SK-N-SH (cell line): ENCODE measurements at regions not wholly inside any gene's neighbourhood (a gene's known extent, or its start where the extent isn't known, plus 50 kb on each side); places are given as distances from the start of the nearest gene placed in this dataset.

Experiments
- CTCF ChIA-PET: fragments of 300-600, 350-600 bp; formaldehyde crosslinking; extraction: SDS; loops from one replicate; lab custom pipeline; 2021; lab: Yijun Ruan, JAX
- POLR2A ChIA-PET: fragments of 350-600 bp; sonication (Branson Sonifier 250); formaldehyde crosslinking; extraction: SDS; loops from one replicate; lab custom pipeline; 2020; ENCODE audit warnings: antibody characterized with exemption, inconsistent platforms; lab: Yijun Ruan, JAX
- DNase-seq: peaks from one replicate; pipeline ENCODE4 v3.0.0; 2012
- H2AFZ ChIP-seq: fragments of 200-600 bp; sonication (generic); 2 replicates; pipeline ENCODE4 v1.8.1; 2016; ENCODE audit warnings: antibody characterized with exemption, mild to moderate bottlenecking, low read depth
- H3F3A ChIP-seq: fragments of 200-600 bp; sonication (generic); replicated peaks from 2 replicates; pipeline ENCODE3; 2016; ENCODE audit warnings: antibody characterized with exemption, mild to moderate bottlenecking; ENCODE audit not compliant: insufficient read depth
- H3K27ac ChIP-seq, 2 experiments: fragments of 200-500 bp in 1 of 2; fragments of 200-600 bp in 1 of 2; sonication (Bioruptor generic) in 1 of 2; sonication (generic), shearing (Covaris generic) in 1 of 2; 2 replicates each; pipeline versions ENCODE4 v1.5.1 to v1.6.1; 2014 to 2016; ENCODE audit warnings: low read depth in 2 of 2, inconsistent platforms in 1 of 2, low read length in 1 of 2, mild to moderate bottlenecking in 1 of 2, mixed read lengths in 1 of 2
- H3K27me3 ChIP-seq: fragments of 200-600 bp; sonication (generic), shearing (Covaris generic); 2 replicates; pipeline ENCODE4 v1.6.1; 2016; ENCODE audit warnings: mixed run types; ENCODE audit not compliant: insufficient read depth
- H3K36me3 ChIP-seq, 2 experiments: fragments of 200-500 bp in 1 of 2; fragments of 200-600 bp in 1 of 2; sonication (Bioruptor generic) in 1 of 2; sonication (generic) in 1 of 2; replicated peaks in 1 of 2; 2 replicates each; pipeline versions ENCODE3 to v1.5.1; 2014 to 2016; ENCODE audit warnings: low read length in 1 of 2, mild to moderate bottlenecking in 1 of 2; ENCODE audit not compliant: insufficient read depth in 2 of 2, control insufficient read depth in 1 of 2
- H3K4me1 ChIP-seq, 2 experiments: fragments of 200-500 bp in 1 of 2; fragments of 200-600 bp in 1 of 2; sonication (Bioruptor generic) in 1 of 2; sonication (generic), shearing (Covaris generic) in 1 of 2; 2 replicates each; pipeline versions ENCODE4 v1.5.1 to v1.6.1; 2014 to 2016; ENCODE audit warnings: low read depth in 1 of 2, low read length in 1 of 2, mixed run types in 1 of 2; ENCODE audit not compliant: insufficient read depth in 2 of 2, control insufficient read depth in 1 of 2
- H3K4me2 ChIP-seq: fragments of 200-600 bp; sonication (generic), shearing (Covaris generic); 2 replicates; pipeline ENCODE4 v1.6.1; 2017; ENCODE audit warnings: mixed run types
- H3K4me3 ChIP-seq, 2 experiments: fragments of 200-500 bp in 1 of 2; fragments of 200-600 bp in 1 of 2; sonication (Bioruptor generic) in 1 of 2; sonication (generic), shearing (Covaris generic) in 1 of 2; 2 replicates each; pipeline versions ENCODE4 v1.5.1 to v1.8.1; 2014 to 2016; ENCODE audit warnings: low read depth in 2 of 2, inconsistent platforms in 1 of 2, low read length in 1 of 2, mild to moderate bottlenecking in 1 of 2, mixed read lengths in 1 of 2, moderate library complexity in 1 of 2
- H3K79me2 ChIP-seq: fragments of 200-600 bp; sonication (generic); 2 replicates; pipeline ENCODE4 v1.8.1; 2017; ENCODE audit warnings: mild to moderate bottlenecking; ENCODE audit not compliant: insufficient read depth
- H3K9ac ChIP-seq: fragments of 200-600 bp; sonication (generic); 2 replicates; pipeline ENCODE4 v1.6.1; 2017; ENCODE audit warnings: mixed run types
- H3K9me2 ChIP-seq: fragments of 200-600 bp; sonication (generic); 2 replicates; pipeline ENCODE4 v1.6.1; 2017; ENCODE audit warnings: mixed run types
- H3K9me3 ChIP-seq: fragments of 200-600 bp; sonication (generic); 2 replicates; pipeline ENCODE4 v1.6.1; 2017; ENCODE audit warnings: mixed run types, mild to moderate bottlenecking, moderate library complexity
- H4K20me1 ChIP-seq: fragments of 200-600 bp; sonication (generic); 2 replicates; pipeline ENCODE4 v1.6.1; 2017; ENCODE audit warnings: mild to moderate bottlenecking, mixed run types; ENCODE audit not compliant: insufficient read depth
- ELF1 ChIP-seq: IDR thresholded peaks from 2 replicates; pipeline ENCODE4 v1.4.0; 2012
- EZH2phosphoT487 ChIP-seq: fragments of 200-600 bp; sonication (generic); IDR thresholded peaks from 2 replicates; pipeline ENCODE4 v1.6.1; 2017; ENCODE audit warnings: low read depth, mixed run types, mild to moderate bottlenecking, antibody characterized with exemption, moderate library complexity, borderline replicate concordance
- FOXJ3 ChIP-seq: sonication (generic); formaldehyde crosslinking; IDR thresholded peaks from 2 replicates; pipeline ENCODE4 v1.5.1; 2020; ENCODE audit warnings: mild to moderate bottlenecking, missing genetic modification reagents
- FOXM1 ChIP-seq: IDR thresholded peaks from 2 replicates; pipeline ENCODE4 v1.4.0; 2012; ENCODE audit warnings: low read depth, mild to moderate bottlenecking
- GABPA ChIP-seq: IDR thresholded peaks from 2 replicates; pipeline ENCODE4 v1.4.0; 2012; ENCODE audit warnings: low read depth, mild to moderate bottlenecking
- GATA2 ChIP-seq: sonication (generic); formaldehyde crosslinking; IDR thresholded peaks from 2 replicates; pipeline ENCODE4 v1.5.0; 2020; ENCODE audit warnings: mild to moderate bottlenecking, missing genetic modification reagents
- NFIC ChIP-seq: IDR thresholded peaks from 2 replicates; pipeline ENCODE4 v1.4.0; 2012; ENCODE audit warnings: borderline replicate concordance
- NRF1 ChIP-seq: IDR thresholded peaks from 2 replicates; pipeline ENCODE4 v1.6.1; 2012; ENCODE audit warnings: low read depth, mild to moderate bottlenecking, low read length
- POLR2AphosphoS5 ChIP-seq: IDR thresholded peaks from 2 replicates; pipeline ENCODE4 v1.6.1; 2012; ENCODE audit warnings: low read depth, low read length
- RCOR1 ChIP-seq: fragments of 150-350 bp; IDR thresholded peaks from 2 replicates; pipeline ENCODE4 v1.6.1; 2017; ENCODE audit warnings: antibody characterized with exemption, low read length
- RXRA ChIP-seq: IDR thresholded peaks from 2 replicates; pipeline ENCODE4 v1.4.0; 2012; ENCODE audit warnings: low read depth, mild to moderate bottlenecking, borderline replicate concordance
- SIN3A ChIP-seq: IDR thresholded peaks from 2 replicates; pipeline ENCODE4 v1.6.1; 2012; ENCODE audit warnings: low read depth, mild to moderate bottlenecking, low read length, moderate library complexity, borderline replicate concordance
- SMC3 ChIP-seq: IDR thresholded peaks from 2 replicates; pipeline ENCODE4 v1.6.1; 2012; ENCODE audit warnings: low read depth, low read length, improper control_type of control experiment
- TCF12 ChIP-seq: IDR thresholded peaks from 2 replicates; pipeline ENCODE4 v1.4.0; 2012
- YY1 ChIP-seq: IDR thresholded peaks from 2 replicates; pipeline ENCODE4 v1.4.0; 2012; ENCODE audit warnings: low read depth, mild to moderate bottlenecking
- WGBS: methylation state at CpG from one replicate; pipeline ENCODE4 v1.1.6; 2017; ENCODE audit warnings: low lambda C conversion rate; 5-methylcytosine and 5-hydroxymethylcytosine counted together
- TF ChIP-seq, protein P1 (sequence below): IDR thresholded peaks from 2 replicates; pipeline ENCODE4 v1.4.0; 2012; ENCODE audit warnings: low read depth, borderline replicate concordance
- TF ChIP-seq, protein P2 (sequence below): IDR thresholded peaks from 2 replicates; pipeline ENCODE4 v1.4.0; 2012; ENCODE audit warnings: low read depth
- TF ChIP-seq, protein P3 (sequence below): fragments of 200-600 bp; sonication (generic); IDR thresholded peaks from 2 replicates; pipeline ENCODE4 v1.6.1; 2017; ENCODE audit warnings: antibody characterized with exemption, mild to moderate bottlenecking, moderate library complexity
- TF ChIP-seq, protein P4 (sequence below): fragments of 150-350 bp; IDR thresholded peaks from 2 replicates; pipeline ENCODE4 v1.6.1; 2017; ENCODE audit warnings: antibody characterized with exemption, low read length, low read depth, borderline replicate concordance
- TF ChIP-seq, protein P5 (sequence below): IDR thresholded peaks from 2 replicates; pipeline ENCODE4; 2012

DNA sequence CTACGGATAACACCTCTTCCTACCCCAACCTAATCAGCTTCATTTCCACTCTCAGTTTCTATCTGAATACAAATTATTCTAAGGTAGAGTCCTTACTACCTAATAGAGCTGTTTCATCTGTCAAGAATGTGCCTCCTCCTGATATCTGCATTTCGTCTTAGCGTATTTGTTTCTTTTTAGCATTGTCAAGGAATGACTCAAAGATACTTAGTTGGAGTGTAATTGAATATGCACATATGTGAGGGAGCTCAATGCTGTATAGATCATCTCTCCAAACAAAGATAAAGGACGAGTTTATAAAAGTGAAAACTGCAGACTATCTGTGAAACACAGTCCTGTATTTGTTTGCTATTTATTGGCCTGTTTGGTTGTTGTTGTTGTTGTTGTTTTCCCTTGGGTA, 2059.4 kb upstream of the CELF4 start:
- no peak for DNase-seq
- no peaks in the 10 kb centered on the region for H4K20me1 ChIP-seq
- TF ChIP-seq POLR2AphosphoS5 (no peak), SIN3A (no peak), GABPA (no peak), RCOR1 (no peak), EZH2phosphoT487 (no peak), NFIC (no peak), TCF12 (no peak), FOXM1 (no peak), SMC3 (no peak), GATA2 (CRISPR knock-in tag) (no peak)
- TF ChIP-seq, protein P1, sequence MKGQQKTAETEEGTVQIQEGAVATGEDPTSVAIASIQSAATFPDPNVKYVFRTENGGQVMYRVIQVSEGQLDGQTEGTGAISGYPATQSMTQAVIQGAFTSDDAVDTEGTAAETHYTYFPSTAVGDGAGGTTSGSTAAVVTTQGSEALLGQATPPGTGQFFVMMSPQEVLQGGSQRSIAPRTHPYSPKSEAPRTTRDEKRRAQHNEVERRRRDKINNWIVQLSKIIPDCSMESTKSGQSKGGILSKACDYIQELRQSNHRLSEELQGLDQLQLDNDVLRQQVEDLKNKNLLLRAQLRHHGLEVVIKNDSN, result no peak
- TF ChIP-seq, protein P2, sequence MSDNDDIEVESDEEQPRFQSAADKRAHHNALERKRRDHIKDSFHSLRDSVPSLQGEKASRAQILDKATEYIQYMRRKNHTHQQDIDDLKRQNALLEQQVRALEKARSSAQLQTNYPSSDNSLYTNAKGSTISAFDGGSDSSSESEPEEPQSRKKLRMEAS, result no peak
- TF ChIP-seq, protein P3, sequence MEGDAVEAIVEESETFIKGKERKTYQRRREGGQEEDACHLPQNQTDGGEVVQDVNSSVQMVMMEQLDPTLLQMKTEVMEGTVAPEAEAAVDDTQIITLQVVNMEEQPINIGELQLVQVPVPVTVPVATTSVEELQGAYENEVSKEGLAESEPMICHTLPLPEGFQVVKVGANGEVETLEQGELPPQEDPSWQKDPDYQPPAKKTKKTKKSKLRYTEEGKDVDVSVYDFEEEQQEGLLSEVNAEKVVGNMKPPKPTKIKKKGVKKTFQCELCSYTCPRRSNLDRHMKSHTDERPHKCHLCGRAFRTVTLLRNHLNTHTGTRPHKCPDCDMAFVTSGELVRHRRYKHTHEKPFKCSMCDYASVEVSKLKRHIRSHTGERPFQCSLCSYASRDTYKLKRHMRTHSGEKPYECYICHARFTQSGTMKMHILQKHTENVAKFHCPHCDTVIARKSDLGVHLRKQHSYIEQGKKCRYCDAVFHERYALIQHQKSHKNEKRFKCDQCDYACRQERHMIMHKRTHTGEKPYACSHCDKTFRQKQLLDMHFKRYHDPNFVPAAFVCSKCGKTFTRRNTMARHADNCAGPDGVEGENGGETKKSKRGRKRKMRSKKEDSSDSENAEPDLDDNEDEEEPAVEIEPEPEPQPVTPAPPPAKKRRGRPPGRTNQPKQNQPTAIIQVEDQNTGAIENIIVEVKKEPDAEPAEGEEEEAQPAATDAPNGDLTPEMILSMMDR, result no peak
- no peak overlapping the region for H3K9ac ChIP-seq
- no peaks in the 10 kb centered on the region for H3F3A ChIP-seq
- H3K4me1 ChIP-seq, result no peaks in the 10 kb centered on the region
- H3K36me3 ChIP-seq, result no peaks in the 10 kb centered on the region
- no peak overlapping the region for H3K27ac ChIP-seq
- POLR2A ChIA-PET, result no interaction called here
- H3K27me3 ChIP-seq, result no peaks in the 10 kb centered on the region
- WGBS, result 25% methylated on average over 4 of the region's 4 CpGs
- no peaks in the 10 kb centered on the region for H3K9me3 ChIP-seq
- H3K9me2 ChIP-seq, result no peaks in the 10 kb centered on the region
- H3K4me2 ChIP-seq, result no peak overlapping the region
- no peak overlapping the region for H2AFZ ChIP-seq
- no peak overlapping the region for H3K4me3 ChIP-seq
- no peaks in the 10 kb centered on the region for H3K79me2 ChIP-seq
- CTCF ChIA-PET, result no interaction called here

DNA sequence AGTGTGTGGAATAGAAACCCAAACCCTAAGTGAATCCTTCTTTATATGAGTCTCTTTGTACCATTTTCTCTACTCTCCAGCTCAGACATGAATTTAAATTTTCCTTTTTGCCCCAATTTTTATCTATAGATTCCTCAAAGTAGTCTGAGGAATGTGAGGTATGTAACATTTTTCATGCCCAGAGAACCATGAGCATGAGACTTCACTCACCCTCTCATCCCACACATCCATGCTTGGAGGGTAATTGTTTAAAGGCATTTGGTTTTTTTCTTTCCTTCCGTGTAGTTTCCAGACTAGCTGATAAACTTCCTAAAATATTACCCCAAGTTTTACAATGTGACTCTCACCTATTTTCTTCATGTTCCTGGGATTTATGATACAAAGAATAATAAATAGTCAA, 2056.8 kb upstream of the CELF4 start:
- Histone ChIP-seq H3K27me3 (no peaks in the 10 kb centered on the region), H3K9me2 (no peaks in the 10 kb centered on the region), H3K79me2 (no peaks in the 10 kb centered on the region), H2AFZ (no peak overlapping the region), H3K4me2 (no peak overlapping the region), H3K36me3 (no peaks in the 10 kb centered on the region), H4K20me1 (no peaks in the 10 kb centered on the region), H3K9me3 (no peaks in the 10 kb centered on the region), H3K4me3 (no peak overlapping the region), H3K4me1 (no peaks in the 10 kb centered on the region), H3F3A (no peaks in the 10 kb centered on the region), H3K9ac (no peak overlapping the region), H3K27ac (no peak overlapping the region)
- TF ChIP-seq YY1 (no peak), FOXM1 (no peak), RXRA (no peak), NFIC (no peak), POLR2AphosphoS5 (no peak), EZH2phosphoT487 (no peak), SMC3 (no peak), FOXJ3 (CRISPR knock-in tag) (no peak), NRF1 (no peak), ELF1 (no peak)
- TF ChIP-seq, protein P4, sequence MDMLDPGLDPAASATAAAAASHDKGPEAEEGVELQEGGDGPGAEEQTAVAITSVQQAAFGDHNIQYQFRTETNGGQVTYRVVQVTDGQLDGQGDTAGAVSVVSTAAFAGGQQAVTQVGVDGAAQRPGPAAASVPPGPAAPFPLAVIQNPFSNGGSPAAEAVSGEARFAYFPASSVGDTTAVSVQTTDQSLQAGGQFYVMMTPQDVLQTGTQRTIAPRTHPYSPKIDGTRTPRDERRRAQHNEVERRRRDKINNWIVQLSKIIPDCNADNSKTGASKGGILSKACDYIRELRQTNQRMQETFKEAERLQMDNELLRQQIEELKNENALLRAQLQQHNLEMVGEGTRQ, result no peak
- TF ChIP-seq, protein P5, sequence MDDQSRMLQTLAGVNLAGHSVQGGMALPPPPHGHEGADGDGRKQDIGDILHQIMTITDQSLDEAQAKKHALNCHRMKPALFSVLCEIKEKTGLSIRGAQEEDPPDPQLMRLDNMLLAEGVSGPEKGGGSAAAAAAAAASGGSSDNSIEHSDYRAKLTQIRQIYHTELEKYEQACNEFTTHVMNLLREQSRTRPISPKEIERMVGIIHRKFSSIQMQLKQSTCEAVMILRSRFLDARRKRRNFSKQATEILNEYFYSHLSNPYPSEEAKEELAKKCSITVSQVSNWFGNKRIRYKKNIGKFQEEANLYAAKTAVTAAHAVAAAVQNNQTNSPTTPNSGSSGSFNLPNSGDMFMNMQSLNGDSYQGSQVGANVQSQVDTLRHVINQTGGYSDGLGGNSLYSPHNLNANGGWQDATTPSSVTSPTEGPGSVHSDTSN, result no peak
- ChIA-PET CTCF (interaction anchor here (0.6 kb wide), 1 partner anchor 246 kb away, joined by 3 read pairs; no protein-coding TSS in a partner anchor), POLR2A (no interaction called here)
- DNase-seq, result no peak
- 52% methylated on average over 1 of the region's 1 CpG for WGBS
